A673 (cell line): ENCODE measurements at regions not wholly inside any gene's neighbourhood (a gene's known extent, or its start where the extent isn't known, plus 50 kb on each side); places are given as distances from the start of the nearest gene placed in this dataset.

Experiments
- BruUV-seq: library from RNA; stranded (reverse); fragments of 400-500 nt; replicated peaks from 2 replicates; lab custom pipeline; 2021; lab: Mats Ljungman, UMichigan
- CTCF ChIA-PET: fragments of 300-600 bp; sonication (Branson Sonifier 250); formaldehyde crosslinking; loops from one replicate; lab custom pipeline; 2022; ENCODE audit warnings: antibody characterized with exemption; lab: Charles Lee
- POLR2A ChIA-PET: fragments of 300-600 bp; sonication (Branson Sonifier 250); formaldehyde crosslinking; loops from one replicate; lab custom pipeline; 2022; ENCODE audit warnings: antibody characterized with exemption; ENCODE audit not compliant: low non-redundant PET; lab: Charles Lee
- DNase-seq: peaks from one replicate; pipeline ENCODE4 v3.0.0-alpha.2; 2015; ENCODE audit warnings: low spot score
- H3K27ac ChIP-seq: fragments of 200-600 bp; sonication (generic); 2 replicates; pipeline ENCODE4 v1.5.1; 2016; ENCODE audit warnings: mixed run types, low read depth, mild to moderate bottlenecking, mixed read lengths, antibody characterized with exemption, low read length; ENCODE audit not compliant: poor library complexity, severe bottlenecking
- H3K27me3 ChIP-seq: fragments of 200-600 bp; sonication (generic); replicated peaks from 2 replicates; pipeline ENCODE4 v1.6.1; 2017; ENCODE audit warnings: mixed run types, low read depth, mild to moderate bottlenecking, mixed read lengths, antibody characterized with exemption, low read length; ENCODE audit not compliant: insufficient read depth, poor library complexity
- H3K36me3 ChIP-seq: fragments of 200-600 bp; sonication (generic); 2 replicates; pipeline ENCODE4 v1.6.1; 2016; ENCODE audit warnings: mixed run types, mild to moderate bottlenecking, mixed read lengths, antibody characterized with exemption, low read length; ENCODE audit not compliant: insufficient read depth, poor library complexity, severe bottlenecking
- H3K4me1 ChIP-seq: fragments of 200-600 bp; sonication (generic); 2 replicates; pipeline ENCODE4 v1.6.1; 2017; ENCODE audit warnings: mixed run types, mild to moderate bottlenecking, mixed read lengths, antibody characterized with exemption, low read length; ENCODE audit not compliant: insufficient read depth, poor library complexity, severe bottlenecking
- H3K4me3 ChIP-seq: fragments of 200-600 bp; sonication (generic); 2 replicates; pipeline ENCODE4 v1.5.1; 2016; ENCODE audit warnings: low read depth, mixed run types, mild to moderate bottlenecking, mixed read lengths, low read length; ENCODE audit not compliant: poor library complexity, severe bottlenecking
- H3K9me3 ChIP-seq: fragments of 200-600 bp; sonication (generic); 2 replicates; pipeline ENCODE4 v1.6.1; 2016; ENCODE audit warnings: mixed run types, low read depth, mild to moderate bottlenecking, mixed read lengths, antibody characterized with exemption, low read length; ENCODE audit not compliant: poor library complexity, severe bottlenecking
- EZH2 ChIP-seq: fragments of 200-600 bp; sonication (generic); IDR thresholded peaks from 2 replicates; pipeline ENCODE4 v1.6.1; 2017; ENCODE audit warnings: borderline replicate concordance, low read depth, mild to moderate bottlenecking, mixed read lengths, antibody characterized with exemption, low read length; ENCODE audit not compliant: poor library complexity, severe bottlenecking
- intact Hi-C: fragments of 100-400 bp; cut with micrococcal nuclease; formaldehyde crosslinking; loops from one replicate; pipeline ENCODE4 v1.10.0; 2022; ENCODE audit not compliant: unreplicated experiment
- TF ChIP-seq, protein P1 (sequence below): fragments of 300-800, 200-600 bp; sonication (generic); conservative IDR thresholded peaks from 2 replicates; pipeline ENCODE4 v1.5.1; 2017; ENCODE audit warnings: low read depth, mild to moderate bottlenecking, antibody characterized with exemption, low read length, moderate library complexity, mixed read lengths

DNA sequence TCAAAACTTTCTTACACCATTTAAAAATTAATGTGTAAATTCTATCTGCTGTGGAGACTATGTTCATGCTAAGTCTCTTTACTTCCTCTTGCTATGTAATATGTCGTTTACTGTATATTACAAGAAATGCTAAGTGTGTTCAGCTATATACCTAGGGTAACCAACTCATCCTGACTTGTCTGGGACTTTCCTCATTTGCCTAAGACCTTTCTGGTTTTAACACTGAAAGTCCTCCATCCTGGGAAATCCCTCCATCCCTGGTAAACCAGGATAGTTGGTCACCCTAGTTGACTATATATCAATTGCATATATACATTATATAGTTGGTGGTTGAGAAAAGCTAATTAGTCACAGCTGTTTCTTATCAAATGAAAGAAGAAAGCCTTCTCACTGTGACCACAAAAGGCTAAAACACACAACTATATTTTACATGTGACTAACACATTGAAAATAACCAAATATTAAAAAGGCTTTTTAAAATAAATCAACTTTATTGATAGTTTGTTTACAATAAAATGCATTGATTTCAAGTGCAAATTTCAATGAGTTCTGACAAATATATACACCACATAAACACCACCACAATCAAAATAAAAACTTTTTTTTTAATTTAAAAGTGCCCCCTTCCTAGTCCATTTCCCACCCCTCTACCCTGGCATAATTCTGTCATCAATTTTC, 167.7 kb upstream of the INHBA start:
- no peak for TF ChIP-seq EZH2
- TF ChIP-seq, protein P1, sequence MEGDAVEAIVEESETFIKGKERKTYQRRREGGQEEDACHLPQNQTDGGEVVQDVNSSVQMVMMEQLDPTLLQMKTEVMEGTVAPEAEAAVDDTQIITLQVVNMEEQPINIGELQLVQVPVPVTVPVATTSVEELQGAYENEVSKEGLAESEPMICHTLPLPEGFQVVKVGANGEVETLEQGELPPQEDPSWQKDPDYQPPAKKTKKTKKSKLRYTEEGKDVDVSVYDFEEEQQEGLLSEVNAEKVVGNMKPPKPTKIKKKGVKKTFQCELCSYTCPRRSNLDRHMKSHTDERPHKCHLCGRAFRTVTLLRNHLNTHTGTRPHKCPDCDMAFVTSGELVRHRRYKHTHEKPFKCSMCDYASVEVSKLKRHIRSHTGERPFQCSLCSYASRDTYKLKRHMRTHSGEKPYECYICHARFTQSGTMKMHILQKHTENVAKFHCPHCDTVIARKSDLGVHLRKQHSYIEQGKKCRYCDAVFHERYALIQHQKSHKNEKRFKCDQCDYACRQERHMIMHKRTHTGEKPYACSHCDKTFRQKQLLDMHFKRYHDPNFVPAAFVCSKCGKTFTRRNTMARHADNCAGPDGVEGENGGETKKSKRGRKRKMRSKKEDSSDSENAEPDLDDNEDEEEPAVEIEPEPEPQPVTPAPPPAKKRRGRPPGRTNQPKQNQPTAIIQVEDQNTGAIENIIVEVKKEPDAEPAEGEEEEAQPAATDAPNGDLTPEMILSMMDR = no peak
- ChIA-PET POLR2A (no interaction called here), CTCF (no interaction called here)
- Histone ChIP-seq H3K27me3 (no peaks in the 10 kb centered on the region), H3K27ac (peak overlapping the region; percentile 42), H3K9me3 (no peaks in the 10 kb centered on the region), H3K4me3 (no peak overlapping the region), H3K4me1 (peaks cover 19% of the 10 kb centered on the region), H3K36me3 (no peaks in the 10 kb centered on the region)
- intact Hi-C loops = no loop called here
- DNase-seq = no peak
- BruUV-seq = no TSS peak

DNA sequence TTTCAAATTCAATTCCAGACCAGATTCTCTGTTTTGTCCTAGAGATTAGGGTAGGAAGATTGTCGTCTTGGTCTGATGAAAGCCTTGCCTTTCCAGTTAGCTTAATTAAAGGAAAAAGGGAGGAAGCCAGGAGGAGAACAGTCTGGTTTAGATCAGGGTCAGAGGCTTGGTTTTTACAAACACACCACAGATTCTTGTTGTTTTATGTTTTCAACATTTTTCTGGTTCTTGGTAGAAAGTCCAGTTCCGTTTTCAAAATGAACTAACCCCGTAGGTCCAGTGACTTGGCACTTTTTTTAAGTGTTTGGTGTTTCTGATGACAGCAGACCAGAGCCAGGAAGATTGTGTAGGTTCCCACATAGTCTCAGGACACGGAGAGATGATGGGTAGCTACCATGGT, 167.1 kb upstream of the INHBA start:
- Histone ChIP-seq H3K27ac (peak overlapping the region; percentile 42), H3K4me1 (peaks cover 19% of the 10 kb centered on the region)

DNA sequence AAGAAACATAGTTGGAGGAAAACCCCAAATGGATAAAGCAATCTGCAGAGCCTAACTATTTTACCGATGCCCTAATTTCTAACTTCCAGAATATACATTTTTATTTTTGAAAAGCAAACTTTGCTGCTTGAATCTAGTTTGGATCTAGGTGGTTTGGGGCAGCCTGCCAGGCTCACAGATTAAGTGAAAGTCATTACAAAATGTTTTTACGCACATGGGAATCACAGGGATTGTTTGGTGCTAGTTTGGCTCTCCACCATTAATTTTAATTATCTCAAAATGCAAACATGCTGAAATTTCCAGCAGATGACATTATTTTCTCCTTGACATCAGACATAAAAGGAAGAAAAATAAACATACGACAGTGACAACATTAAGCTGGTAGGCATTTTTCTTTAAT, 166.7 kb upstream of the INHBA start:
- TF ChIP-seq EZH2 = no peak
- TF ChIP-seq, protein P1 = no peak
- Histone ChIP-seq H3K27me3 (no peaks in the 10 kb centered on the region), H3K4me3 (no peak overlapping the region), H3K36me3 (no peaks in the 10 kb centered on the region), H3K9me3 (no peaks in the 10 kb centered on the region), H3K4me1 (peaks cover 19% of the 10 kb centered on the region), H3K27ac (peak overlapping the region; percentile 42)
- intact Hi-C loops = no loop called here
- BruUV-seq = no TSS peak
- CTCF ChIA-PET = no interaction called here
- POLR2A ChIA-PET = no interaction called here
- no peak for DNase-seq

More for the DNA sequence above, 167.1 kb upstream of the INHBA start:
- Histone ChIP-seq H3K36me3 (no peaks in the 10 kb centered on the region), H3K27me3 (no peaks in the 10 kb centered on the region), H3K4me3 (no peak overlapping the region), H3K9me3 (no peaks in the 10 kb centered on the region)
- BruUV-seq = no TSS peak
- no peak for DNase-seq
- ChIA-PET POLR2A (no interaction called here), CTCF (no interaction called here)
- intact Hi-C loops = no loop called here
- TF ChIP-seq, protein P1 = no peak
- TF ChIP-seq EZH2 = no peak
